Astrocyte (in vitro differentiated cells and primary cell): ENCODE measurements at regions not wholly inside any gene's neighbourhood (a gene's known extent, or its start where the extent isn't known, plus 50 kb on each side); places are given as distances from the start of the nearest gene placed in this dataset.
A peak's percentile ranks its signal among the peaks of the same experiment; 100 is the strongest.

ENCODE experiments used
- DNase-seq: peaks from one replicate; pipeline ENCODE4 v3.0.0-alpha.2; 2010; ENCODE audit warnings: low read depth
- FAIRE-seq: peaks from 2 replicates; lab custom pipeline; 2011; peaks lifted over from hg19 to GRCh38; lab: Jason Lieb, UNC
- H2AFZ ChIP-seq: 2 replicates; pipeline ENCODE4 v1.6.0; 2012; ENCODE audit warnings: low read depth, low read length, inconsistent platforms
- H3K27ac ChIP-seq: 2 replicates; pipeline ENCODE4 v1.5.1; 2011; ENCODE audit warnings: low read depth, low read length, inconsistent platforms
- H3K27me3 ChIP-seq: 2 replicates; pipeline ENCODE4 v1.6.0; 2011; ENCODE audit warnings: low read length, inconsistent platforms; ENCODE audit not compliant: insufficient read depth
- H3K36me3 ChIP-seq: 2 replicates; pipeline ENCODE4 v1.5.1; 2011; ENCODE audit warnings: low read length, inconsistent platforms; ENCODE audit not compliant: insufficient read depth
- H3K4me1 ChIP-seq: 2 replicates; pipeline ENCODE4 v1.5.1; 2011; ENCODE audit warnings: low read length, inconsistent platforms; ENCODE audit not compliant: insufficient read depth
- H3K4me2 ChIP-seq: 2 replicates; pipeline ENCODE4 v1.6.0; 2012; ENCODE audit warnings: low read length, inconsistent platforms
- H3K4me3 ChIP-seq: 2 replicates; pipeline ENCODE4 v1.5.1; 2011; ENCODE audit warnings: low read depth, mild to moderate bottlenecking, low read length, inconsistent platforms; ENCODE audit not compliant: insufficient read depth
- H3K79me2 ChIP-seq: 2 replicates; pipeline ENCODE4 v1.6.0; 2012; ENCODE audit warnings: mild to moderate bottlenecking, low read length, inconsistent platforms; ENCODE audit not compliant: insufficient read depth
- H3K9ac ChIP-seq: 2 replicates; pipeline ENCODE4 v1.6.0; 2012; ENCODE audit warnings: mild to moderate bottlenecking, low read length, inconsistent platforms
- H3K9me3 ChIP-seq: 2 replicates; pipeline ENCODE4 v1.5.1; 2012; ENCODE audit warnings: low read depth, mild to moderate bottlenecking, low read length, inconsistent platforms; ENCODE audit not compliant: insufficient read depth
- H4K20me1 ChIP-seq: 2 replicates; pipeline ENCODE4 v1.6.0; 2012; ENCODE audit warnings: low read length, inconsistent platforms; ENCODE audit not compliant: insufficient read depth
- H3K27ac Mint-ChIP-seq: one replicate; pipeline ENCODE4 v1.8.0; 2021; ENCODE audit warnings: mild to moderate bottlenecking, mixed read lengths; ENCODE audit not compliant: unreplicated experiment
- H3K27me3 Mint-ChIP-seq: one replicate; pipeline ENCODE4 v1.8.0; 2021; ENCODE audit warnings: low read depth, mixed read lengths; ENCODE audit not compliant: unreplicated experiment
- H3K36me3 Mint-ChIP-seq: one replicate; pipeline ENCODE4 v1.8.0; 2021; ENCODE audit warnings: low read depth, mixed read lengths; ENCODE audit not compliant: unreplicated experiment
- H3K4me1 Mint-ChIP-seq: one replicate; pipeline ENCODE4 v1.8.0; 2021; ENCODE audit warnings: low read depth, mixed read lengths; ENCODE audit not compliant: unreplicated experiment
- H3K4me3 Mint-ChIP-seq: one replicate; pipeline ENCODE4 v1.8.0; 2021; ENCODE audit warnings: mild to moderate bottlenecking, moderate library complexity, mixed read lengths; ENCODE audit not compliant: unreplicated experiment
- H3K9me3 Mint-ChIP-seq: one replicate; pipeline ENCODE4 v1.8.0; 2021; ENCODE audit warnings: mild to moderate bottlenecking, mixed read lengths; ENCODE audit not compliant: unreplicated experiment
- EZH2 ChIP-seq: IDR thresholded peaks from 2 replicates; pipeline ENCODE4 v1.6.1; 2012; ENCODE audit warnings: mild to moderate bottlenecking, low read length, inconsistent platforms; ENCODE audit not compliant: insufficient read depth
- TF ChIP-seq, protein P1 (sequence below): IDR thresholded peaks from 2 replicates; pipeline ENCODE4 v1.5.1; 2011; ENCODE audit warnings: low read depth, mild to moderate bottlenecking, inconsistent platforms, low read length, moderate library complexity; ENCODE audit not compliant: insufficient read depth

DNA sequence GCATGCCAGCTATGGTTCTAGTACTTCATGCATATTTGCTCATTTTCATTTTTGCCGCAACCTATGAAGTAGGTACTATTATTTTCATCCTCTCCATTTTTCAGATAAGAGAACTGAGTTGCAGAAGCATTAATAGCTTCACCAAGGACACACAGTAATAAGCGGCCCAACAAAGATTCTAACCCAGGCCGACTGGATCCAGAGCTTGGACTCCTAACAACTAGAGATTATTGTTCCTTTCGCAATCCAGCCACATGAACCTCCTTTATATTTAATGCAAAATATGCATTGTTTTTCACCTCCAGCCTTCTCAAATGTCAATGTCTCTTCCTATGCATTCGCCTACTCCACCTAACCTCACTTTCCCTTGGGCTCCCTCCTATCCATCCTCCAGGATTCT is 148.3 kb downstream of the CCDC34 start:
- Histone ChIP-seq H3K9ac (no peak overlapping the region), H3K36me3 (no peaks in the 10 kb centered on the region), H3K4me1 (peaks cover 67% of the 10 kb centered on the region), H3K79me2 (no peaks in the 10 kb centered on the region), H3K27ac (no peak overlapping the region), H3K9me3 (no peaks in the 10 kb centered on the region), H3K4me3 (no peak overlapping the region), H3K27me3 (no peaks in the 10 kb centered on the region), H4K20me1 (no peaks in the 10 kb centered on the region), H3K4me2 (no peak overlapping the region), H2AFZ (no peak overlapping the region)
- Mint-ChIP-seq H3K27ac (no peak overlapping the region), H3K9me3 (peaks cover 3% of the 10 kb centered on the region), H3K4me1 (peaks cover 76% of the 10 kb centered on the region), H3K4me3 (no peak overlapping the region), H3K27me3 (no peaks in the 10 kb centered on the region), H3K36me3 (peaks cover 2% of the 10 kb centered on the region)
- DNase-seq (no peak), FAIRE-seq (no peak)
- TF ChIP-seq, protein P1, sequence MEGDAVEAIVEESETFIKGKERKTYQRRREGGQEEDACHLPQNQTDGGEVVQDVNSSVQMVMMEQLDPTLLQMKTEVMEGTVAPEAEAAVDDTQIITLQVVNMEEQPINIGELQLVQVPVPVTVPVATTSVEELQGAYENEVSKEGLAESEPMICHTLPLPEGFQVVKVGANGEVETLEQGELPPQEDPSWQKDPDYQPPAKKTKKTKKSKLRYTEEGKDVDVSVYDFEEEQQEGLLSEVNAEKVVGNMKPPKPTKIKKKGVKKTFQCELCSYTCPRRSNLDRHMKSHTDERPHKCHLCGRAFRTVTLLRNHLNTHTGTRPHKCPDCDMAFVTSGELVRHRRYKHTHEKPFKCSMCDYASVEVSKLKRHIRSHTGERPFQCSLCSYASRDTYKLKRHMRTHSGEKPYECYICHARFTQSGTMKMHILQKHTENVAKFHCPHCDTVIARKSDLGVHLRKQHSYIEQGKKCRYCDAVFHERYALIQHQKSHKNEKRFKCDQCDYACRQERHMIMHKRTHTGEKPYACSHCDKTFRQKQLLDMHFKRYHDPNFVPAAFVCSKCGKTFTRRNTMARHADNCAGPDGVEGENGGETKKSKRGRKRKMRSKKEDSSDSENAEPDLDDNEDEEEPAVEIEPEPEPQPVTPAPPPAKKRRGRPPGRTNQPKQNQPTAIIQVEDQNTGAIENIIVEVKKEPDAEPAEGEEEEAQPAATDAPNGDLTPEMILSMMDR, result no peak
- TF ChIP-seq EZH2, result no peak

GRCh38 chr11:27213232-27213660 is 149.8 kb downstream of the CCDC34 start:
- Histone ChIP-seq H3K27ac (peak overlapping the region; percentile 93), H2AFZ (no peak overlapping the region), H3K9ac (peak overlapping the region; percentile 72), H3K4me2 (peak overlapping the region; percentile 69), H3K9me3 (no peaks in the 10 kb centered on the region), H4K20me1 (no peaks in the 10 kb centered on the region), H3K36me3 (no peaks in the 10 kb centered on the region), H3K79me2 (no peaks in the 10 kb centered on the region), H3K4me3 (no peak overlapping the region), H3K27me3 (no peaks in the 10 kb centered on the region), H3K4me1 (peaks cover 65% of the 10 kb centered on the region)
- TF ChIP-seq, protein P1, result no peak
- no peak for TF ChIP-seq EZH2
- no peaks in the 10 kb centered on the region for H3K27me3 Mint-ChIP-seq
- DNase-seq, result peak; percentile 97
- H3K27ac Mint-ChIP-seq, result peak overlapping the region; percentile 94
- H3K4me3 Mint-ChIP-seq, result no peak overlapping the region
- peak; percentile 81 for FAIRE-seq
- H3K9me3 Mint-ChIP-seq, result no peaks in the 10 kb centered on the region
- H3K4me1 Mint-ChIP-seq, result peaks cover 75% of the 10 kb centered on the region
- H3K36me3 Mint-ChIP-seq, result peaks cover 2% of the 10 kb centered on the region

GRCh38 chr11:27212248-27212780 is 150.7 kb downstream of the CCDC34 start:
- H3K9me3 Mint-ChIP-seq, result no peaks in the 10 kb centered on the region
- Histone ChIP-seq H3K9me3 (no peaks in the 10 kb centered on the region), H4K20me1 (no peaks in the 10 kb centered on the region), H3K36me3 (no peaks in the 10 kb centered on the region), H3K9ac (peak overlapping the region; percentile 72), H2AFZ (no peak overlapping the region), H3K27ac (peak overlapping the region; percentile 93), H3K4me3 (no peak overlapping the region), H3K4me1 (peaks cover 56% of the 10 kb centered on the region), H3K79me2 (no peaks in the 10 kb centered on the region), H3K4me2 (no peak overlapping the region), H3K27me3 (no peaks in the 10 kb centered on the region)
- TF ChIP-seq, protein P1, result no peak
- no peak for TF ChIP-seq EZH2
- peaks cover 2% of the 10 kb centered on the region for H3K36me3 Mint-ChIP-seq
- no peak overlapping the region for H3K4me3 Mint-ChIP-seq
- H3K4me1 Mint-ChIP-seq, result peaks cover 75% of the 10 kb centered on the region
- FAIRE-seq (no peak), DNase-seq (no peak)
- H3K27me3 Mint-ChIP-seq, result no peaks in the 10 kb centered on the region
- peak overlapping the region; percentile 94 for H3K27ac Mint-ChIP-seq
